ENCODE measurements at regions not wholly inside any gene's neighbourhood (a gene's known extent, or its start where the extent isn't known, plus 50 kb on each side); places are given as distances from the start of the nearest gene placed in this dataset.
"Not testable (repeated sequence)": the region's sequence is repeated elsewhere in the genome, so short reads cannot be mapped to it uniquely, and the experiment has no call there.

DNA sequence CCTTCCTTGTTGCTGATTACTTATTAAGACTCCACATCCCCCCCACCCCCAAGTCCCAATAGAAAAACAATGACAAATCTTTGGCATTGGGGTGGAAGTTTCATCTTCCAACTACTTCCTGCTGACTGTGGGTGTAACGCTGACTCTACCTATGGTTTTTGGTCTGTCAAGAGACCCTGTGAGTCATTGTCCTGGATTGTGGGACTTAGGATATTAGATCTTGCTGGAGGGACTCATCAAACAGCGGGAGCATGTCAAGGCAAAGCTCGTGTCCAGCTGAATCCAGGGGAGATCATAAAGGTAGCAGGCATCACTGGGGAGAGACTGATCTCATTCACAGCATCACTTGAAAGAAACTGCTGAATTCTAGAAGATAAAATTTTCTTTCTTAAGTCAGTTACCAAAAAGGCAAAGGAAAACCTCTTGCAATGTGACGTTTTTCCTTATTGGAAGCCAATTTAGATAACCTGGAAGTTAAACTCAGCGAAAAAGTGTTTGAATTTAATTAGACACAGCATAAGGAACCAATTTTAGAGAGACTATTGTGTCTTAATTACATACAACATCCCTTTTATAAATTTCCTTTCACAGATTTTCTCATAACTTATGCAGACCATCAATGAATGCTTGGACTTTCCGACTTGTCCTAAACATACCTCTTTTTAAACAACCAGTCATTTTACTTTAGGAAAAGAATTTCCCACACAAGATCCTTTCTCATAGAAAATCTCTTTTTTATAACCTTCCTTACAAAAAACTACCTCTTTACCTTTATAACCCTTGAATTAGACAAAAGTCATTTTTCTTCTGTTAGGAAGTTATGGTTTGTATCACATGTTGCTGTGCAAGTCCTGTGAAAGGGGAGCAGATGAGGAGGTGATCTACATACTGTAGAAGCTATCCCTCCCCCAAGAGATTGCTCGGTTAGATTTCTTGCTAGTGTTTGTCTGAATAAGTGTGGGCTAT lies 94.6 kb upstream of the SCAF11 start:
- no peak for DNase-seq

DNA sequence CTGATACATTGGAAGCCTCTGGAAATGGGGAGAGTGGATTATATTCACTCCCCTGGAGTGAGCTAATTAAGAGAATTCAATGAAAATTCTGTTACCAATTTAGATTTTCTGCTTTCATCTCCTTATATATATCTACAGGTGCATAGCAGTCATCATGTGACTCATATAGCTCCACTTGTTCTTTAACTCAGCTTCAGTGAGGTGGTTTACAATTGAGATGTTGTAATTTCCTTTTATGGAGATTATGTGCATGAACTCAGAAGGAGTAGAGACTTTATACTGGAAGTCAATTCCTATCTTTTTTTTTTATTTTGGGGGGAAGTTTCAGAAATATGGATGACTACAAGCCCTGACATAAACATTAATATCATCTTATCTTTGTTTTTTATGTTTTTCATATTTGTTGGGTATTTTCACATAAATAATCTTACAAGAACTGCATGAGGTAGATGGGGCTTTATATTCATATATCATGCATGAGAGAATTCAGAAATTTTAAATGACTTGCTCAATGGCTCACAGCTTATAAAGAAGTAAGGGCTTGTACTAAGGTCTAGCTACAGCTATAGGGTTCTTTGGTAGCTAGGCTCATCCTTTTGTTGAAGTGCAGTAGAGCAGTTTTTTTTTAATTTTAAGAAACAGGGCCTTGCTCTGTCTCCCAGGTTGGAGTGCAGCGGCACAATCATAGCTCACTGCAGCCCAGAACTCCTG lies 92.3 kb upstream of the SCAF11 start:
- no peak for DNase-seq

DNA sequence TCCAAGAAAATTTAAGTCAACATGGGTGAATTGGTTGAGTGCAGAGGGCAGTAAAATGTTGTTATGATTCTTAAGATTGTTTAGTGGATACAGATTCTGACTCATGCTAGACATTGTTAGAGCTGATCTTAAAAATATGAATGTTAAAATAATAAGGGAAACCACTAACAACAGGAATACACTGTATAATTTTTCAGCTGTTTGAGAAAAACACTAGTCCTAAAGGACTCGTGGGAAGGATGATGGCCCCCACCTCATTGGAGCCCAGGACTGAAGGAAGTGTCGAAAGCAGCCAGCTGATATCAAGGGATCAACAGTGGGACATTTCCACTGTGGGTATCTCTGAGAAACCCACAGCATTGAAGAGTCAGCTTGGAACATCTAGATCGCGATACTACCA lies 82.9 kb upstream of the SCAF11 start:
- DNase-seq = no peak

DNA sequence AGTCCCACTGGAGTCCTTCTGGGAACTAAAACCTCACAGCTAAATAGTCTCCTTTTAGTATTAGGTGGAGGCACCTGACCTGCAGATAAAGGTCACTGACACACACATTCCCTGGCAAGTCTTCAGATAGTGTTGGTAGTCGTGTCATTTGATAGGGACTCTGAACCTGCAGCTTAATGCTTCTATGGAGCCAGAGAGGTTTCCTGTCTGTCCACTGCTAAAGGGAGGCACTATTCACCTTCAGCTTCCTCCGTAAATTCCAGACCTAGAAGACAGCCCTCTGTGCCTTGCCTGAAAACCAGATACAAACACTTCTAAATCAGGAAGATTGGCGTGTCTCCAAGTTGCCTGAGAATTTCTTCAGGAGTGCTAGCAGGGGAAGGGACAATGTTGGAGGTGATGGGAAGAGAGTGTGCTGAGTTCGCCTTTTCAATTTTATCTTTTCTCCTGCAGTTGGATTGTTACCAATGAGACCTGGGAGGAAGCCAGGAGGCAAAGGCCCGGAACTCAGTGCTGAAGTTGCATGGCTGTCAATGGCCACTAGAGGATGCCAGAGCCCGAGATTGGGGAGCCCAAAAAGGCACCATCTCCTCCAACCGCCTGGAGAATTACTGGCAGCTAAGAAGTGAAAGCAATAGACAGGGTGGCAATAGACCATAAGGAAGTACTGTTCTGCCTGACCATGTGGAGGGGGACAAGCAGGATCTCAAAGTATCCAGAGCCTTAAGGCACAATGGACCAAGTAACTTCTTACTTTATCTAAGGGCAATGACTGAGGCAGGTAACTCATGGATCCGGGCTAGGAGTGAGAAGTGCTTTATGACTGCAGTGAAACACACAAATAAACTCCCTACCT lies 81.6 kb upstream of the SCAF11 start:
- DNase-seq = peak; percentile 11 to 16 (median 14)

DNA sequence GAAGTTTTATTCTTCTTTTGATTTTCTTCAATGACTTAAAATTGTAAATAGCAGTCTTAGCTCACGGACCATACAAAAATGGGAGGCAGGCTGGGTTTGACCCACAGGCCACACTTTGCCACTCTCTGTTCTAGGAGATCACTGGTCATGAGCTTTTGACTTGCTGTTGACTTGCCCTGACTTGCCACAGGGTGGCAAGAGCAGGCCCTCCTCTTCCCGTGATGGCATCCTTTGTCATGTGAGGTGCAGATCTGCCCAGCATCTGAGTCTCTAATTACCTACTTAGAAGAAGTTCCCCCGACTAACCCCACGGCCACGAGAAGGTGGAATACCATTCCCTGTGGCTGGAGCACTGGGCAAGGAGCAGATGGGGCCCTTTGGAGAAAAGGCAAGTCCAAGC lies 81.0 kb upstream of the SCAF11 start:
- no peak for DNase-seq

DNA sequence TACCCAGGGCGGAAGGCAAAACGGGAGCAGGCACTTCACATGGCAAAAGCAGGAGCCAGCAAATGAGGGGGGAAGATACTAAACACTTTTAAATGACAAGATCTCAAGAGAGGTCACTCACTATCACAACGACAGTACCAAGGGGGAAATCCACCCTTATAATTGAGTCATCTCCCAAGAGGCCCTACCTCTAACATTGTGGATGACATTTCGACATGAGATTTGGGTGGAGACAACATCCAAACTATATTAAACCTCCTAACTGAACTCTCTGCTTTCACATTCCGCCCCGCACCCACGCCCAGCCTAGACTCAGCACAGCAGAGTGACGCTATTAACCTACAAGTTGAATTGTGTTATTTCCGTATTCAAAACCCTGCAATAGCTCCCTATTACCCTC lies 76.7 kb upstream of the SCAF11 start:
- DNase-seq = no peak

DNA sequence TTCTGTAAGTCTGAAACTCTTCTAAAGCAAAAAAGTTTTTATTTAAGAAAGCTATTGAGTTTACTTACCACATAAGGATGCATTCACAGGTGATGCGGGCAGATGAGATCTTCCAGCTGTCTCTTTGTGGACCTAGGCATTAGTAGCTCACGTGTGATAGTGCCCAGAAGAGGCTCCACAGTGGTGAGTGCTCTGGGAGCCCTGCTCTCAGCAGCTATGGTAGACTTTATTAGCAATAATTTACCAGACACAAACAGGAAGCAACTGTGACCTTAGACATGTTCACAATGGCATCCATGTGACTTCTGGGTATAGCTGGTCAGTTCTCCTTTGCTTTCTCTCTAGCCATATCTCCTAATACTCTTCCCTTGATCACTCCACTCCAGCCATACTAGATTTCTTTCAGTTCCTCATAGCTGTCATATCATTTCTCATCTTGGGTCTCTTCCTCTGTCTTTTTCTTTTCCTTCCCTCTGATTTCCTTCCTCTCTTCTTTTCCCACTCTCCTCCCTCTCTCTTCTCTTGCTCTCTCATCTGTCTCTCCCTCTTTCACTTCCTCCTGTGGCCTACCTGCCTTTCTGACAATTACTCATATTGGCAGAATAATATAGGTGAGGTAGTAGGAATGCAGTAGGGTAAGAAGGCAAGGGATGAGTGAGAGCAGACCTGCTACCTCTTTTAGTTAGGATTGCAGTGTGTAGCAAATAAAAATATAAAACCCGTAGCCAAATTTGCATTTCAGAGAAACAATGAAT lies 75.2 kb upstream of the SCAF11 start:
- no peak for DNase-seq

DNA sequence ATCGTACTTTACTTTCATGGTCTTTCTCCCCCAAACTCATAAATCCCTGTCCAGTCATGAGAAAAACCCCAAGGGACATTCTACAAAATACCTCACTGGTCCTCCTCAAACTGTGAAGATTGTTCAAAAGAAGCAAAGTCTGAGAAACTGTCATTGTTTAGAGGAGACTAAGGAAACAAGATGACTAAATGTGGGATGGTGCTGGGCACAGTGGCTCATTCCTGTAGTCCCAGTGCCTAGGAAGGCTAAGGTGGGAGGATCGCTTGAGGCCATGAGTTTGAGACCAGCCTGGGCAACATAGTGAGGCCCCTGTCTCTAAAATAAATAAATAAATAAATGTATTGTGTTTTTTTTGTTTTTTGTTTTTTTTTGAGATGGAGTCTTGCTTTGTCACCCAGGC lies 74.2 kb upstream of the SCAF11 start:
- no peak for DNase-seq

DNA sequence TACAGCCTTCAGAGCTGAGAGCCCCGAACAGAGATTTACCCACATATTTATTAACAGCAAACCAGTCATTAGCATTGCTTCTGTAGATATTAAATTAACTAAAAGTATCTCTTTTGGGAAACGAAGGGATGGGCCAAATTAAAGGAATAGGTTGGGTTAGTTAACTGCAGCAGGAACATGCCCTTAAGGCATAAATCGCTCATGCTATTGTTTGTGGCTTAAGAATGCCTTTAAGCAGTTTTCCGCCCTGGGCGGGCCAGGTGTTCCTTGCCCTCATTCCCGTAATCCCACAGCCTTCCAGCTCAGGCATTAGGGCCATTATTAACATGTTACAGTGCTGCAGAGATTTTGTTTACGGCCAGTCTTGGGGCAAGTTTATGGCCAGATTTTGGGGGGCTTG lies 68.3 kb upstream of the SCAF11 start:
- DNase-seq = not testable (repeated sequence)

DNA sequence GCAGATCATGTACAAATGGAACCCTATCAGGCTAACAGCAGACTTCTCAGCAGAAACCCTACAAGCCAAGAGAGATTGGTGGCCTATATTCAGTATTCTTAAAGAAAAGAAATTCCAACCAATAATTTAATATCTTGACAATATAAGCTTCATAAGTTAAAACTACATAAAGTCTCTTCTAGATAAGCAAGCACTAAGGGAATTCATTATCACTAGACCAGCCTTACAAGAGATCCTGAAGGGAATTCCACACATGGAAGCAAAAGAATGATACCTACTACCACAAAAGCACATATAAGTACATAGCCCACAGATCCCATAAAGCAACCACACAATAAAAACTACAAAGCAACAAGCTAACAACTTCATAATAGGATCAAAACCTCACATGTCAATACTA lies 60.4 kb upstream of the SCAF11 start:
- DNase-seq = no peak

DNA sequence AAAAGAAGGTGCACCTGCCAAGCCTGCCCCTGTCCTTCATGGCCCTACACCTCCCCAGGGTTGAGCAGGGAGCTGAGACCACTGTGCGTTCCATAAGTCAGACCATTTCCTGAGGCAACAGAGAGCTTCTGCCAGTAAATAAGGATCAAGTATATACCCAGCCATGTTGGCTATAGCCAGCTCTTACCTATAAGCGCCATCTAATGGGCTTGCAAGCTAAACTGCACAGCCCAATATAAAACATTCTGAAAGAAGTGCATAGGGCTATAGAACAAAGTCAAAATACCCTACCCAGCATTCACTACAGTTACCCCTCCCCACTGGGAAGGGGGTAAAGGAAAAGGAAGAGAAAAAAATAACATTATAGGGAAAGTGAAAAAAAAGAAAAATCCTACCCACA lies 59.3 kb upstream of the SCAF11 start:
- DNase-seq = no peak

DNA sequence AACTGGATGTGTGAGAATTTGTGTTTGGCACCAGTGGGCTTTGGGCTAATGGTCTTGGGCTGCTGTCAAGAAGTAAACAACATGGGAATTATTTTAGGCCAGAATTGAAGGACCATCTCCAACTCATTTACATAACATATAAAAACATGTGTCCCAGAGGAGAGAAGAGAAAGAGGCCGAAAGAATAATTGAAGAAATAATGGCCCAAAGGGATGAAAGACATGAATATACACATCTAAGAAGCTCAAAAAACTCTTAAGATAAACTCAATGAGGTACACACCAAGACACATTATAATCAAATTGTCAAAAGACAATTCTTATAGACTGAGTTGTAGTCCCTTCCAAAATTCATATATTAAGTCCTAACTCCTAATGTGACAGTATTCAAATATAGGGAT lies 56.1 kb upstream of the SCAF11 start:
- DNase-seq = no peak

DNA sequence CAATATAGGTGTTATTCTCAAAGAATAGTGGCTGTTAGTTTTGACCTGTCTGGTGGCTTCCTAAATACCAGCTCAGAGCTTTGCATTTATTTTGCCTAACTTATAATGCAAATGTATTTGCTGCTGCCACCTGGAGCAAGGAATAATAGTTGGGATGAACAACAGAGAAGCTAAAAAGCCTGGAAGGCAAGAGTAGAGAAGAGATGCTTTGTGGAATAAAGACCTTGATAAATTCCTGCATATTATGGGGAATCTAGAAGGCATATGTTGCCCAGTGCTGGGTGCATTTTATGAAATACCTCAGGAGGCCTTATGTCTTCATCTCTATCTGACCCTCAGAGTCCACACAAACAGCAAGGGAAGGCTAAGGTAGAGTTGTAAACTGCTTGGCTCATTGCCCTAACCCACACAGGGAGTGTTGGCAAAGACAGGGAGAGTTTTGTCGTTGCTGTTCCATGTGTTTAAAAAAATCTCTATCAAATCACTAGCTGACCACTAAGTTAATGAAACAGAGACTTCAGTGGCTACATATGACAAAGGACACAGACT lies 53.7 kb upstream of the SCAF11 start:
- DNase-seq = no peak

All from activated CD4-positive, CD25-positive, alpha-beta regulatory T cell (primary cell).